ENCODE measurements at regions not wholly inside any gene's neighbourhood (a gene's known extent, or its start where the extent isn't known, plus 50 kb on each side); places are given as distances from the start of the nearest gene placed in this dataset.
"Not testable (repeated sequence)": the region's sequence is repeated elsewhere in the genome, so short reads cannot be mapped to it uniquely, and the experiment has no call there.

GRCh38 chr5:93224624-93225023, 356.4 kb downstream of the NR2F1-AS1 start:
- DNase-seq (ENCODE audit: low read depth): peak; percentile 6

GRCh38 chr5:93221773-93222172, 359.2 kb downstream of the NR2F1-AS1 start:
- no peak for DNase-seq (ENCODE audit: low read depth)

- no peak for DNase-seq (ENCODE audit: low read depth)
These were observed 360.6 kb downstream of the NR2F1-AS1 start for GRCh38 chr5:93220431-93220830.

GRCh38 chr5:93219641-93220145, 361.3 kb downstream of the NR2F1-AS1 start:
- DNase-seq (ENCODE audit: low read depth): no peak

- DNase-seq (ENCODE audit: low read depth): not testable (repeated sequence)
These were observed 367.8 kb downstream of the NR2F1-AS1 start for GRCh38 chr5:93213111-93213794.

GRCh38 chr5:93209476-93209875, 371.5 kb downstream of the NR2F1-AS1 start:
- DNase-seq (ENCODE audit: low read depth): no peak

- DNase-seq (ENCODE audit: low read depth): no peak
These were observed 372.8 kb downstream of the NR2F1-AS1 start for GRCh38 chr5:93208141-93208751.

- DNase-seq (ENCODE audit: low read depth): no peak
These were observed 374.8 kb downstream of the NR2F1-AS1 start for GRCh38 chr5:93206203-93206602.

GRCh38 chr5:93201061-93201460, 380.0 kb downstream of the NR2F1-AS1 start:
- DNase-seq (ENCODE audit: low read depth): no peak

GRCh38 chr5:93196986-93197385, 384.0 kb downstream of the NR2F1-AS1 start:
- DNase-seq (ENCODE audit: low read depth): no peak

- no peak for DNase-seq (ENCODE audit: low read depth)
These were observed 387.3 kb downstream of the NR2F1-AS1 start for GRCh38 chr5:93193431-93194347.

- no peak for DNase-seq (ENCODE audit: low read depth)
These were observed 388.3 kb downstream of the NR2F1-AS1 start for GRCh38 chr5:93192683-93193082.

- peak; percentile 86 for DNase-seq (ENCODE audit: low read depth)
These were observed 388.9 kb downstream of the NR2F1-AS1 start for GRCh38 chr5:93192087-93192486.

- no peak for DNase-seq (ENCODE audit: low read depth)
These were observed 389.8 kb downstream of the NR2F1-AS1 start for GRCh38 chr5:93191035-93191817.

- peak; percentile 98 for DNase-seq (ENCODE audit: low read depth)
These were observed 391.3 kb downstream of the NR2F1-AS1 start for GRCh38 chr5:93189707-93190120.

- DNase-seq (ENCODE audit: low read depth): no peak
These were observed 392.0 kb downstream of the NR2F1-AS1 start for GRCh38 chr5:93188876-93189485.

- peak; percentile 78 for DNase-seq (ENCODE audit: low read depth)
These were observed 394.8 kb downstream of the NR2F1-AS1 start for GRCh38 chr5:93186076-93186682.

GRCh38 chr5:93184041-93184440, 397.0 kb downstream of the NR2F1-AS1 start:
- DNase-seq (ENCODE audit: low read depth): no peak

- DNase-seq (ENCODE audit: low read depth): no peak
These were observed 401.6 kb downstream of the NR2F1-AS1 start for GRCh38 chr5:93179466-93179865.

- DNase-seq (ENCODE audit: low read depth): peak; percentile 38
These were observed 406.1 kb downstream of the NR2F1-AS1 start for GRCh38 chr5:93174930-93175329.

Measured in HT1080 (cell line).